Activated CD4-positive, alpha-beta T cell treated with anti-CD3 and anti-CD28 coated beads, Interleukin-2, amount 50 U/mL, for 48 hours (primary cell): ENCODE measurements at regions not wholly inside any gene's neighbourhood (a gene's known extent, or its start where the extent isn't known, plus 50 kb on each side); places are given as distances from the start of the nearest gene placed in this dataset.
"Not testable (repeated sequence)": the region's sequence is repeated elsewhere in the genome, so short reads cannot be mapped to it uniquely, and the experiment has no call there.

Source experiments
- DNase-seq, 2 experiments: peaks; one replicate each; pipeline ENCODE4 v3.0.0-alpha.2; 2020

DNA sequence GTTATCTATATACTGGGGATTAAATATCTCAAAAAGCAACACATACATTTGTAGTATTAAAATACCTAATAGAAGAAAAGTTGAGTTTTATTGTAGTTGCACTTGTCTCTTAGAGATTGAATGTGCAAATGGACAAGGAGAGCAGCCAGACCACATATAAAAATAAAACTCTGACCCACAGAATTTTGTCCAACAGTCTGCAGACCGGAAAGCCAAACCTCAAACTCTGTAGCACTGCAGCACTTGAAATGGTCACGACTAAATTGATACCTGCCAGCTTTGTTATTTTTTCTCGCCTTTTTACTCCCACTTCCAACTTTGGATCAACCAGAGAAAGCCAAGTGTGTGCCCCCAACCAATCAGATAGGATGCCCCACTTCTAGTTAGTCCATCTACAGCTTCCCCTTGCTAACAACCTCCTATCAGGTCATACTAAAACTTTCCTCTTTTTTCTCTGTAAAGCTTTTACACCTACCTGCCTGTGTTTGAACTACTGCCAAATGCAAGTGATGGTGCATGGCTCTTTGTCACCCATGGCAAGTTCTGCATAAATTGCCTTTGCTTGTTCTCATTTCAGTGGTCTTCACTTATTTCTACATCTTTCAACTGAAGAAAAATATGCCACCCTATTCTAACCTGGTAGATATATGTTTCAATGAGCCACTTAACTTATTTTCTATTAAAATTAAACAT is 1250.7 kb upstream of the SPRY2 start:
- DNase-seq = no peak

DNA sequence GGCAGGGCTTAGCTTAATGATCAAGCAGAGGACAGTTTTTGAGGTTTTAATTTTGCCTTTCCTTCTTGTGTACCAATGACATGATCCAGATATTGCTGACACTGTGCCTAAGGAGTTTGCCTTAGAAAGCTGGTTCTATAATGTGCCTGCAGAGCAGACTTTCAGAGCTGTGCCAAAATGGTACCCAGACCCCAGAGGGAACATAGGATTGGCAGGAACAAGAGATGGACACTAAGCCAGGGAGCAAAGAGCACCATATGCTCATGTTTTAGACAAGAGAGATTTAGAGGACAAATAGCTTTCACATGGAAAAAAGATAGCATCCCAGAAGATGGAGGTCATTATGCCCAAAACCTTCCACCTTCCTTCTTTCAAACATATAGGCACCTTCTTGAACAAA is 1241.5 kb upstream of the SPRY2 start:
- no peak for DNase-seq

DNA sequence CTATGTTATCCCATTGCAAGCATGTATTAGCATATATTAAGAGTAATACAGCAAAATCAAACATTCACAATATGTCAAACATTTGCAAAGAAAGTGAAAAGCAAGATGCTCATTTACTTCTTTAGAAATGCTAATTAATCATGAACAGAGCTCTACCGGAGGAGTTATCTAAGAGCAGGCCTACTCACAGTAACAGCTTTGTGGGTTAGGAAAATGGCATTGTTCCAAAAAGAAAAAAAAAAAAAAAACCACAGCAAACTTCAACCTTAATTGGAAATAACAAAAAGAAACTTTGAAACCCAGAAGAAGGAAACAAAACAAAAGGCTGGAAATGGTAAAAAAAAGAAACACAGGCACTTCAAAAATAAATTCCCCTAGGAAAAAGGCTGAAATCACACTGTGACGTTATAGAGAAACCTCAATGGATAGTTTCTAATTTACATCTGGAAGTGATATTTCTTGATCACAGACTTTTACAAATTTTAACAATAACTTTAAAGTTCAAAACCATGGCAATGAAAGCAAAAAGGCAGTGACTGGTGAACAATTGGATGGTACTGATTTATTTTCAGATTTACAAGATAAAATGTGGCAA is 1236.8 kb upstream of the SPRY2 start:
- no peak for DNase-seq

DNA sequence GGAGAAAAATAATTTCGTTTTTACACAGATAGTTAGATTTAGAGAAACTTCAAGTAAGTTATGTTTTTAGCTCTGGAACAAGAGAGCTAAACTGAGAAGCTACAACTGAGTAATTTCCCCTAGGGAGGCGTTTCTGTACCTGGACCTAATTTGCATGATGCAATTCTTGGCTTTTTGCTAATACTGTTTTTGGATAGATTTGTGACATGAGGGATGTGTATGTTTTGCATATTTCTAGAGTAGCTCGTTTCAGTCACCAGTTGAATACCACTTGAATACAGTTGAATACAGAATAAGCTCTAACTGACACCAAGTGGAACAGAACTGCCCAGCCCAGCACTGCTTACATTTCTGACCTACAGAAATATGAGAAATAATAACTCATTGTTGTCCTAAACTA is 1227.9 kb upstream of the SPRY2 start:
- DNase-seq = no peak

DNA sequence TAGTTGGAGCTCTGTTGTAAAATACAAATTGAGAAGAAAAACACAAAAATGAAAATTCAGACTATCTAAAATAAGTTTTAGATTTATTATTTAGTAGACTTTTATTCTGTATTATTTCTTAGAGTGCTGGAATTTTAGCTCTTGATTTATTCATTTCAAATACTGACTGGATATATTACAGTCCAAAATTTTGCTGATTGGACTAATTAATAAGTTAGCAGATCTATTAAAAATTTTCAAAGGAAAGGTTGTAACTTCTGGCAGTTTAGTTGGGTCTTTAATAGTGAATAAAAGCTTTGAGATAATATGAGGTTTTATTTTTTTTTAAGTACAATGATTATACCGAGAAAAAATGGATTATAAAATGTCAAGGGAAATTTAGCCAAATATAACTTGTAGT is 1224.9 kb upstream of the SPRY2 start:
- DNase-seq = no peak

DNA sequence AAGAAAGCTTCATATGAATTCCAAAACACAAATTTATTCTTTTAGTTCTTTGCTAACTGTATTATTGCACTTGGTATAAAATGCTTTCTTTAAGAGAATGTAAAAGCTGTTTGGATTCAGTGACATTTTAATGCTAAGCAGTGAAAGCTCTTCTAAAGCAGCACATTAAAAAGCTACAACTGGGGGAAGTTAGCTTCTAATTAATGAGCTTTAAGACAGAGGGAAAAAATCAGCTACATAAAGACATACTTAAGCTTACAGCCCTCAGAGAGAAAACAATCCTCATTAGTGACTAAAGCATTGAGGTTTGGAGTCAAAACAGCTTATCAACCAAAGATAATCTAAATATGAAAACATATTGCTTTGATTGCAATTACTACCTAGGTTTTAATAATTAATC is 1222.2 kb upstream of the SPRY2 start:
- DNase-seq = no peak

DNA sequence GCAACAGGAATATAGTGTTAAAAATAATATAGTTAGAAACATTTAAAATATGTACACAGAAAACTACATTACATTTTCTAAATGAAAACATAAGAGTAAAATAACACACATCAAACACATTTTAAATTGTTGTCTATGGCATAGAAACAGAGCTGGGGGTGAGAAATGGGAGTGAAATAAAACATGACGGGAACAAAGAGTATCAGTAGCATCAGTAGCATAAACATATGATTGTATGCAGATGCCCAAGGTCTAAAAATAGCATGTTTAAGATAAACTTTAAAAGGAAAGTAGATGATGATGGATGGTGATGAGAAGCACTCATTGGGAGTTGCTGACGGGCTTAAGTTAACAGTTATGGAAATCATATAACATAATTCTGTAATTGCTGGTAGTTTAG is 1221.7 kb upstream of the SPRY2 start:
- no peak for DNase-seq

DNA sequence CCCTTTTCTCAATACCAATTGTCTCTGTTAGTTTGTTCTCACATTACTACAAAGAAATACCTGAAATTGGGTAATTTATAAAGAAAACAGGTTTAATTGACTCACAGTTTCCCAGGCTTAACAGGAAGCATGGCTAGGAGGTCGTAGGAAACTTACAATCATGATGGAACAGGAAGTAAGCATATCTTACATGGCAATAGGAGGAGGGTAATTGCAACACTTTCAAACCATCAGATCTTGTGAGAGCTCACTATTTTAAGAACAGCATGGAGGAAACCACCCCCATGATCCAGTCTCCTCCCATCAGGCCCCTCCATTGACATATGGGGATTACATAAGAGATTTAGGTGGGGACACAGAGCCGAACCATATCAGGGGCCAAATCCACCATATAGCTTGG is 1210.1 kb upstream of the SPRY2 start:
- no peak for DNase-seq

DNA sequence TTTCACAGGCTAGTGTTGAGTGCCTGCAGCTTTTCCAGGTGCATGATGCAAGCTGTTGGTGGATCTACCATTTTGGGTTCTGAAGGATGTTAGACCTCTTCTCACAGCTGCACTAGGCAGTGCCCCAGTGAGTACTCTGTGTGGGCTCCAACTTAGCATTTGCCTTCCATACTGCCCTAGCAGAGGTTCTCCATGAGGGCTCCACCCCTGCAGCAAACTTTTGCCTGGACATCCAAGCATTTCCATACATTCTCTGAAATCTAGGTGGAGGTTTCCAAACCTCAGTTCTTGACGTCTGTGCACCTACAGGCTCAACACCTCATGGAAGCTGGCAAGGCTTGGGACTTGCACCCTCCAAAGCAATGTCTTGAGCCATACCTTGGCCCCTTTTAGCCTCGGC is 1205.4 kb upstream of the SPRY2 start:
- DNase-seq = not testable (repeated sequence)

DNA sequence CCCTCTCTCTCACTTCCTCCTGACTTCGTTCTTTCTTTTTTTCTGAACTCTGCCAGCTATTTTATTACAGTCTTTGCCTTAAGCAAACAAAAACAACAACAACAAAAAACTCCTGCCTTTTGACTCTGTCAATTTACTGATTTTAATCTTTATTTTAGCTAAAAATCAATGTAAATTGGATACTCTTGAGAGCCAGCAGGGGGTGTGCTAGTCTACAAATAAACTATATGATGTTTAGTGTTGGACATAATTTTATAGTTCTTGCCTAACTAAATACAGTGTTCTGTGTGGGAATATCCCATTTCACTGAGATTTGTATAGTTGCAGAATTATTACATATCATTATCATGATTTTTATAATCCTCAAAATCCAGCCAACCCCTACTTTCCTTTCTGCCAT is 1199.9 kb upstream of the SPRY2 start:
- no peak for DNase-seq

DNA sequence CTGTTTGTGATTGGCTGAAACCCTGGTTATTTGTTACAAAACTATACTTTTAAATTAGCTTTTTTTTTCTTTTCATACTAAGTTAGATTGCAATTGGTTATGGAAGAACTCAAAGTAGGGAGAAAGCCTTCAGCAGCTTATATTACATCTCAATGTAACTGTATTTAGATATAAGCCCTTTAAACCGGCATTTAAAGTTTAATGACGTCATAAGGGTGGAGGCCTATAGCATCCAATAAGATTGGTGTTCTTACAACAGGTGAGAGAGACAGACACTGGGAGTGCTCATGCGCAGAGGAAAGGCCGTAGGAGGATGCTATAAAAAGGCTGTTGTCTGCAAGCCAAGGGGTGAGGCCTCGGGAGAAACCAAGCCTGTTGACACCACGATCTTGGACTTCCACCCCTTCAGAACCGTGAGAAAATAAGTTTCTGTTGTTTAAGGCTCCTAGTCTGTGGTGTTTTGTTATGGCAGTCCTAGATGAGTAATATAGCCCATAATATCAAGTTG is 1198.8 kb upstream of the SPRY2 start:
- no peak for DNase-seq

DNA sequence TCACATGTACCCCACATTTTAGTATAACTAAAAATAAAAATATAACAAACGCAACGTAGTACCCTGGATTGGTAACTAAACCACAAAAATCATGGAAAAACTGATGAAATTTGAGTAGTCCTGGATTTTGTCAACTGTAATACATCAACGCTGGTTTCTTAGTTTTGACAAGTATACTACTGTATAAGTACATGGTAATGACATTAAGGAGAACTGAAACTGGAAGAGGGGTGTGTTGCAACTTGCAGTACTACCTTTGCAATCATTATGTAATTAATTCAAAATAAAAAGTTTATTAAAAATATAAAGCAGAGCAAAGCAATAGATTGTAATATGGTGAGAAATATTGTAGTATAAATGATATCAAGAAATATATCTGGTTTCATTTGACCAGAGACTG is 1158.0 kb upstream of the SPRY2 start:
- no peak for DNase-seq

DNA sequence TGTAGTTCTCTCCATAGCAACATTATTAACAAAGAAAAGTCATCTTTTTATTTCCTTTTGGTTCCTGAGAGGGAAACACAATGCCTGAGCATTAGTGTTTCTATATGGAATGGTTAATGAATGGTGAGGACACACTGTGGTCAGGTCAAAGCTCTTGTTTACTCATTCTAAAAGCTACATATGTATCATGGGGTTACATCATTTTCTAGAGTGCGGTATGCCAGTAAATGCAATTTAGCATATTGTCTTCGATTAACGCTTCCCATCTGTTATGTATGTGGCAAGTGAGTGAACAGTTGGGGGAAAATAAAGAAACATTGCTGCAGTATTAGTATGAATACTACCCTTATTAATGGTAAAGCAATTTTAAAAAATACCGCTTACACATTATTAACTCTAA is 1152.2 kb upstream of the SPRY2 start:
- DNase-seq = no peak

DNA sequence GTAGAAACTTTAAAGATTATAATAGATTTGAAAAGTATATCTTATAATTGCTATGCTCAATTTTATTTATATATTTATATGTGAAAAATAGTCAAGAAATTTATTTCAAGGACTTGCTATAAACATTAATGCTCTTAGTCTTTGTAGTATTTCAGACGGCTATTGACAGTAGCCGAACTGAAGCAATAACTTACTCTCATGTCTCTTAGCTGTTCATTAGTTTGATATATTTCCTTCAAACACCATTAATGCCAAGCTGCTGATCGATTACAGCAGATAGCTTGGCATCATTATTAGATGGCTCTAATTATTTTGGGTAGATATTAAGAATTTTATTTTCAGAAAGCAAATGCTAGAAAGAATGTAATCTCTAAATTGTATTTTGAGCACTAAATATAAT is 1151.5 kb upstream of the SPRY2 start:
- DNase-seq = no peak

DNA sequence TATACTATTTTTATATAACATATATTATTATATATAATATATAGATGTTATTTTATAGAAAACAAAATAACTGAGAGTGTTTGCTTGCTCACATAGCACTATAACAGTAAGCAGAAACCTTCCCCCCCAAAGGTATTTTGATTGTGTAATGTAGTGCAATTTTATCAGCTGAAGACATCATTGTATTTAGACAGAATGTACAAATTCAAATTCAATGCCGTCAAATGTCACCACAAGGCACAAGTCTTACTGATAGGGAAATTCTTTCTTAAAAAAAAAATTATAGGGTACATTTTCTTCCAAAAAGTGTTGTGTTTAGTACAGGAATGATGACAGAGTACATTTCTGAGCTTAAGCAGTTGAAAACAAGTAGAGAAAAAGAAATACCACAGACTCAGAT is 1147.1 kb upstream of the SPRY2 start:
- DNase-seq = no peak

DNA sequence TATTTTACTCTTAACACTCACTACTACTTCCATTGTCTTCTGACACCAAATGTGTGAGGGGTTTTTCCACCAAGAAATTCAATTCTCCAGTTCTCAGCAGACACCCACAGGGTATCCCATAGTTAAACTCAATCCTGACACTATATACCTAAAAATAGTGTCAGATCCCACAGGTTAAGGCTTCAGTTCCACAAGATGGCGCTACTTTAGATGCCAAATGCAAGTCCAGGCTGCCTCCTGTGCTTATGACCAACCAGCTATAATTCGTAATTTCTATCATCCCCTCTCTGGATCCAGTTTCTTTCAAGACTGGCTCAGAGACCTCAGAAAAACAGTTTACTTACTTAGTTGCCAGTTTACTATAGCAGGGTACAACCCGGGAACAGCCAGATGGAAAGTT is 1146.2 kb upstream of the SPRY2 start:
- no peak for DNase-seq

DNA sequence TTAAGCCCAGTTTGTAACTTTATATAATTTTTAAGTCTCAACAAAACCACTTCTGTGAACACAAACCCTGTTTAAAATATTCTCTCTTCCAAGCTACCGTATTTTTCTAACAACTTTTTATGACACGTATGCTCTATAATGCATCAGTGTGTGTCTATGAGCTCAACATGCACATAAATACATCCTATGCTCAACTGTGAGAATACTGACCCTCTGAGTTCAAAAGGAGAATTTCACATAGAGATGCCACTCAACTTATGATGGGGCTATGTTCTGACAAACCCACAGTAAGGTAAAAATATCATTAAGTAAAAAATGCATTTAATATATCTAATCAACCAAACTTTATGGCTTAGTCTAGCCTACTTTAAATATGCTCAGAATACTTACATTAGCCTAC is 1139.7 kb upstream of the SPRY2 start:
- DNase-seq = no peak

DNA sequence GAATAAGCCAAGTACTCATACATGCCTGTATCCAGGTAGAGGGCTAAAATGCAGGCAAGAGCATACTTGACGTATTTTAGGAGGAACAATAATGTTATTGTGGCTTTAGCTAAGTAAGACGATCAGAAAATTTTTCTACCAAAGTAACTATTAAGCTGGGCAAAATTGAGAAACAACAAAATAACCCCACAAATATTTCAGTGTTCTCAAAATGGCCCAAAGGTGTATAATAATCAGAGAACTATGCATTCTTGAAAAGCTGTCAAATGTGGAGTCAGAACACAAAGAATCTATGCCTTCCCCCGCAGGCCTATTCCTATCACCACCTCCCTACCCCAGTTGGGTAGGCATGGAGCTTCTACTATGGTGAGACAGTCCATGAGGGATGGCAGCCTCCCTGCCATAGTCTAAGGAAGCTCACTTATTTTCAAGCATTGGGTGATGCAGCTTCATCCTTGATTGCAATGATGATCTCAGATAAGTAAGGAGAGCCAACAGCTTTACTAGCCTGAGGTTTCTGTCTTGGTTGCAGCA is 1132.5 kb upstream of the SPRY2 start:
- no peak for DNase-seq

DNA sequence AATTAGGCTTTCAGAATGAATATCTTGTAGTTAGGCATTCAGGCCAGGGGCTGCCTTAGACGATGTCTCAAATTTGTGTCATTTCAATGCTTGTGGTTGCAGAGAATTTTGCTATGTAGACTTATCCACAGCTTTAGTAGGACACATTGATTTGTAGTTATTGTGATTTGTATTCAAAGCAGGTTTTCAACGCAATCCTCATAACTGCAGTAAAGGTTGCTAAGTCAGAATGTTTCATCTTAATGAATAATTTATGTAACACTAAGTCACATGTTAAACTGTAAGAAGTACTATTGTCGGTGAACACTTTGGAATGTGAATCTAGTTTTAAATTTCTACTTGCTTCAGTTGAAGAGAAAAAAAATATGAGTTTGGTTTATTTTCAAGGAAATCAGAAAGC is 1117.2 kb upstream of the SPRY2 start:
- DNase-seq = no peak

DNA sequence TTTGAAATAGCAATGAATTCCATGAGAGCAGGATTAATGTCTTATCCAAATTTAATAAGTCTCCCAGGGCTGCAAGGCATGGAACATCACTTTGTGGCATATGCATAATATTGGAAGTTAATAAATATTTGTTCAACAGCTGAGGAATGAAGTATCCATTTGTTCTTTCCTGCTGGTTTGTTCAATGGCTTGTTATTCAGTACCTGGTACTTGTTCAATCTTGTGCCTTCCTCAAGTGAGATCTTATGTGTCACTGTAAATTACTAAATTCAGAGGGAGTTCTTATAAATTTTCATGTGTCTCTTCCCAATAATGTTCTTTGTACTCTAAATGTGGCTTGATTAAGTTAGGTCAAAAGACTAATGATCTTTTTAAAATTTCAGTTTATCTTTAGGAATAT is 1105.5 kb upstream of the SPRY2 start:
- DNase-seq = no peak

DNA sequence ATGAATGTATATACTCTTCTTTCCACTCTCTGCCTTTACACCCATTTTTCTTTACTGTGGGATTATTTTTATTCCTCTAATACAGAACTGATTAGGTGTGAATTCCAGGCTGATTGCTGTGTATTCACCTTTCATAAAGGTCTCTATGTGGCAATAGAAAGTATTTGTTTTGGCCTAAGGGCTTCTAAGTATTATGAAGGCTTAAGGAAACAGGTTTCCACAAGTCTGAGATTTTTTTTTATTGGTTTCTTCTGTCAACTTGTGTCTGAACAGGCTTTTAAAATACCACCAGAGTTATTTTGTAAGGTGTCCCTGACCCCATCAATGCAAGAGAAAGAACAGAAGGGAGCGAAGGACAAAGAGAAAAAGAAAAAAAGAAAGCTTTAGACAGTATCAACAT is 1102.0 kb upstream of the SPRY2 start:
- no peak for DNase-seq

DNA sequence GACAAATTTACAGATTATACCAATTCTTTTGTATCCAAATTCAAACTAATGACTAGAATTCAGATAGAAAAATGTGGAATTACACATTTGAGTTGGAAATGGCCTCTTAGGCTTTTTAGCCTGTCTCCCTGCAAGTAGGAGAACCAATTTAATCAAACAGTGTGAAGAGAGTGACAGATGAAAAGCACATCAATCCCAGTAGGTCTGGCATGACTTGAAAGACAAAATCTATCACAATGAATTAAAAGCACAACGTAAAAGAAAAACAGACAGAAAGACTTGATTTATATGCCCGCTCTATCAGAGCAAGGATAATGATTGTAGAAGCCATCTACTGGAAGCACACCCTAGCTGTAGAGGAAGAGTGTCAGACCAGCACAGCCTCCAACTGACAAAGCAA is 1084.4 kb upstream of the SPRY2 start:
- DNase-seq = no peak

DNA sequence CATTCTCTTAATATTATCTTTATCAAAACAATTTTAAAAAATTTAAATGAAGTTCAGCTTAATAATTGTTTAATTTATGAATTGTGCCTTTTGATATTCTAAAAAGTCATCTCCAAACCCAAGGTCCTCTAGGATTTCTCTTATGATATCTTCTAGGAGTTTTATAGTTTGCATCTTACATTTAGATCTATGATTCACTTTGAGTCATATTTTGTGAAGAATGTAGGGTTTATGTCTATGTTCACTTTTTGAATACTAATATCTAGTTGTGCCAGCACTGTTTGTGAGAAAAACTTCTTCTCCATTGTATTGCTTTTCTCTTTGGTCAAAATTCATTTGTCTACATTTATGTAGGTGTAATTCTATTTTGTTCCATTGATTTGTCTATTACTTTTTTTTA is 1068.4 kb upstream of the SPRY2 start:
- no peak for DNase-seq

DNA sequence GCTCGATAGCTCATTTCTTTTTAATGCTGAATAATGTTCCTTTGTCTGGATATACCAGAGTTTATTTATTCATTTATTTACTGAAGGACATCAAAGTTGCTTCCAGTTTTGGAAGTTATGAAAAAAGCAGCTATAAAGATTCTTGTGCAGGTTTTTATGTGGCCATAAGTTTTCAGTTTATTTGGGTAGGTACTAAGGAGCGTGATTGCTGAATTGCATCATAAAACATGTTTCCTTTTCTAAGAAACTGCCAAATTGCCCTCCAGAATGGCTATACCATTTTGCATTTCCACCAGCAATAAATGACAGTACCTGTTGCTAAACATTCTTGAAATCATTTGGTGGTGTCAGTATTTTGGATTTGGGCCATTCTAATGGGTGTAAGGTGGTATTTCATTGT is 1067.7 kb upstream of the SPRY2 start:
- no peak for DNase-seq
